IPS-NIHi7 (cell line): ENCODE measurements at regions not wholly inside any gene's neighbourhood (a gene's known extent, or its start where the extent isn't known, plus 50 kb on each side); places are given as distances from the start of the nearest gene placed in this dataset.
"Not testable (repeated sequence)": the region's sequence is repeated elsewhere in the genome, so short reads cannot be mapped to it uniquely, and the experiment has no call there.

Source experiments
- DNase-seq: peaks from one replicate; pipeline ENCODE4 v3.0.0; 2012; ENCODE audit warnings: mixed read lengths; ENCODE audit errors: extremely low spot score

DNA sequence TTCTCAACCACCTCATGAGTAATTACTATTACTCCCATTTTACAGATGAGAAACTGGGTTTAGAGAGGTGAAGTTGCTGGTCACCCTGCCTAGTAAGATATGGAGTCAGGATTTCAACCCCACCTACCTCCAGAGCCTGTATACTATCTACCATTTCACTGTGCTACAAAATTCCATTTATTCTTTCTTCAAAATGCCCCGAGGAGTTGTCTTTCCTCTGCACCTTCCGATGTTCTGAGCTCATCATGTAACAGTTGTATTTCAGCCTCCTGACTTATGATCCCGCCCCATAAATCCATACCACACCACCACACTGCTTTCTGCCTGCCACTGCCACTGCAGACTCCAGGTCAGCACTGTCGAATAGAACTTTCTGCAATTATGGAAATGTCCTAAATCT, 71.3 kb upstream of the SLC25A36 start:
- DNase-seq = no peak

DNA sequence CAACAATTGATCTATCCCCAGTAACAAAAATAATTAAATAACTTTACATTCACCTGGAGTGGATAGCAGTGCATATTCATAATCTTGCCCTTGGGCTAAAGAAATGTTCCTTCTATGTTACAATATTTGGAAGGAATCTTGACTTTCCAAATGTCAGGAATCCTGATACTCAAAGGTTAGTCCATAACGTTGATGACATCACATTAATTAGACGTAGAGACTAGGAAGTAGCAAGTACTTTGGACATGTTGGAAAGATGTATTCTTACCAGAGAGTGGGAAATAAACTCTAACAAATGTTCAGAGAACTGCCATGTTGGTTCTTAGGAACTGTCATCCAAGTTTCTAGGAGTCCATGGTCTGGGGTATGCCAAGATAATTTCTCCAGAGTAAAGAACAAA, 70.6 kb upstream of the SLC25A36 start:
- no peak for DNase-seq

DNA sequence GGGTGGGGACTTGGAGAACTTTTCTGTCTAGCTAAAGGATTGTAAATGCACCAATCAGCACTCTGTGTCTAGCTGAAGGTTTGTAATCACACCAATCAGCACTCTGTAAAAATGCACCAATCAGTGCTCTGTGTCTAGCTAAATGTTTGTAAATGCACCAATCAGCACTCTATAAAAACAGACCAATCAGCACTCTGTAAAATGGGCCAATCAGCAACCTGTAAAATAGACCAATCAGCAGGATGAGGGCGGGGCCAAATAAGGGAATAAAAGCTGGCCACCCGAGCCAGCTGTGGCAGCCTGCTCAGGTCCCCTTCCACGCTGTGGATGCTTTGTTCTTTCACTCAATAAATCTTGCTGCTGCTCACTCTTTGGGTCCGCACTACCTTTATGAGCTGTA, 69.5 kb upstream of the SLC25A36 start:
- DNase-seq = not testable (repeated sequence)

DNA sequence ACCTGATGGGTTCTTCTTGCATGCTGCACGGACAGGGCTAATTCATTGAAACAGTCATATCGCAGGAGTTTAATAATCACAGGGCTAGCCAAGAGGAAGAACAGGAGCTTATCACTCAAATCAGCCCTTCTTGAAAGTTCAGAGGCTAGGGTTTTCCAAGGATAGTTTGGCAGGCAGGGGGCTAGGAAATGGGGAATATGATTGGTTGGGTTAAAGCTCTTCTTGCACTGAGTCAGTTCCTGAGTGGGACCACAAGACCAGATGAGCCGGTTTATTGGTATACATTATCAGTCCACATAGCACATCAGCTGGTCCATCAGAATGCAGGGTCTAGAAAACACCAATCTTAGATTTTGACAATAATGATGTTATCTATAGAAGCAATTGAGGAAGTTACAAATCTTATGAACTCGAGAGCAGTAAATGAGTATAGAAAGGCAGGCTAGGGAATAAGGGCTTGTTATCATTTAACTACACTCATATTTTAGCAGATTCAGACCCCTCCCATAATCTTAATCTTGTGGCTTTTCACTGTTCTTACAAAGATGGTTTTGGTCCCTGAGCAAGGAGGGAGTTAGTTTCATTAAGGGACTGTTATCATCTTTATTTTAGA, 58.1 kb upstream of the SLC25A36 start:
- no peak for DNase-seq

DNA sequence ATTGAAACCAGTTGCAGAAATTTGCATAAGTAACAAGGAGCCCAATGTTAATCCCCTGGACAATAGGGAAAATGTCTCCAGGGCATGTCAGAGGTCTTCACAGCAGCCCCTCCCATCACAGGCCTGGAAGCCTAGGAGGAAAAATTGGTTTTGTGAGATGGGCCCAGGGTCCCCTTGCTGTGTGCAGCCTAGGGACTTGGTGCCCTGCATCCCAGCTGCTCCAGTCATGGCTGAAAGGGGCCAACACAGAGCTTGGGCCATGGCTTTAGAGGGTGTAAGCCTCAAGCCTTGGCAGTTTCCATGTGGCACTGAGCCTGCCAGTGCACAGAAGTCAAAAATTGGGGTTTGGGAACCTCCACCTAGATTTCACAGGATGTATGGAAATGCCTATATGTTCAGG, 55.9 kb upstream of the SLC25A36 start:
- not testable (repeated sequence) for DNase-seq
